HG03439 (cell line): ENCODE measurements at regions not wholly inside any gene's neighbourhood (a gene's known extent, or its start where the extent isn't known, plus 50 kb on each side); places are given as distances from the start of the nearest gene placed in this dataset.

ENCODE experiments used
- ATAC-seq: cut with Tn5 transposase; IDR thresholded peaks from one replicate; pipeline ENCODE4 v1.9.1; 2021; ENCODE audit warnings: mild to moderate bottlenecking, moderate library complexity; ENCODE audit not compliant: unreplicated experiment

GRCh38 chr3:27861046-27862036 lies 139.2 kb upstream of the EOMES start:
- no peak for ATAC-seq

GRCh38 chr3:27865731-27866130 lies 143.6 kb upstream of the EOMES start:
- ATAC-seq, result no peak

DNA sequence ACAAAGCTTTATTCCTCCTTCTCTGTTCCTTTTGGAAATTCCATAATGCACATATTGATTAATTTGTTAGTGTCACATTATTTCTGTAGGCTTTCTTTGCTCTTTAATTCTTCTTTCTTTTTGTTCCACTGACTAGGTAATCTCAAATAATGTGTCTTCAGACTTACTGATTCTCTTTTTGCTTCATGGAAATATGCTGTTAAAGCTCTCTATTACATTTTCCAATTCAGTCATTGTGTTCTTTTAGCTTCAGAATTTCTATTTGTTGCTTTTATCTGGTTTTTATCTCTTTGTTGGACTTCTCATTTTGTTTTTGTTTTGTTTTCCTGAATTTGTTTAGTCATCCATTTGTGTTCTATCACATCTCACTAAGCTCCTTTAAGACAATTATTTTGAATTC lies 147.0 kb upstream of the EOMES start:
- no peak for ATAC-seq

DNA sequence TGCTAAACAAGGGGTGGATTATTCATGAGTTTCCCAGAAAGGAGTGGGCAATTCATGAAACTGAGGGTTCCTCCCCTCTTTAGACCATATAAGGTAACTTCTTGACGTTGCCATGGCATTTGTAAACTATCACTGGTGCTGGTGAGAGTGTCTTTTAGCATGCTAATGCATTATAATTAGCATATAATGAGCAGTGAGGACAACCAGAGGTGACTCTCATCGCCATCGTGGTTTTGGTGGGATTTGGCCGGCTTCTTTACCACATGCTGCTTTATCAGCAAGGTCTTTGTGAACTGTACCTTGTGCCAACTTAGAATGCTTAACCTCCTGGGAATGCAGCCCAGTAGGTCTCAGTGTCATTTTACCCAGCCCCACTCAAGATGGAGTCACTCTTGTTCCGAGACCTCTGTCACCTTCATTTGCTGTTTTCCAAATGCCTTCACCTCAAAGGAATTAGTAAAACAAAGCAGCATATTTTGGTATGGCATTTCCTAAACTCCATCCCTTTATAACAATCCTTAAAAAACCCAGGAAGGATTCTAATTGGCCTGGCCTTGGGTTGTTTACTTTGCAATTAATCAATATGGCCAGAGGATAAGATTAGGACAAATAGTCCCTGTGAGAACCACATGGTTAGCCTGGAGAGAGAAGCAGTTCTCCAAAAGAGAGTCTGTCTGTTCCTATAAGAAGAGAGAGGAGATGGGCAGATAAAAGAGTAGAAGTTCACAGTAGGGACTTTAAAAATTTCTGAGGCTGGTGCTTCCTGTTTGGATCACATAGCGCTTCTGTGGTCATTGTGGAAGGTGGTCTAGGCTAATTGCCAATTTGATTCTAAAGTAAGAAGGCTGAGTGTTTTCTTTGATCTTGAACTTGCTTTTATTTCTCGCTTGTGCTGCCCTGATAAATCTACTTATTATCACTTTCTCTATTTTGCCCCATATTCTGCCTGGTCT lies 155.2 kb upstream of the EOMES start:
- ATAC-seq, result no peak

DNA sequence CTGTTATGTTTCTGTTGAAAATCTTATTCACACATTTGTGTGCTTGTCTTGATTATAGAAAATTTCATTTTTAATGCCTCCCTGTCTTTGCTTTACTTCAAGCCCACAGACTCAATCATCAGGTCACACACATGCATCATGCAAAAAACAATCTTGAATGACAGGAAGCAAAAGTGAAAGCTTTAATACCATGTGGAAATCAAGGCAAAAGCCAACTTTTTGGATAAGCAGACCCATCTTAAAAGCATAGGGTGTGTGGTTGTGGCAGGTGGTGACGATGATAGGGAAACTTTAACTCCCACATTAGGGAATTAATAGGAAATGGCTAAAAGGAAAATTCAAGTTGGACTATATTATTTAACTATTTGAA lies 155.9 kb upstream of the EOMES start:
- ATAC-seq, result no peak

GRCh38 chr3:27880969-27881892 lies 159.1 kb upstream of the EOMES start:
- no peak for ATAC-seq

- ATAC-seq, result no peak
Observed at GRCh38 chr3:27883266-27883665, 161.1 kb upstream of the EOMES start.

DNA sequence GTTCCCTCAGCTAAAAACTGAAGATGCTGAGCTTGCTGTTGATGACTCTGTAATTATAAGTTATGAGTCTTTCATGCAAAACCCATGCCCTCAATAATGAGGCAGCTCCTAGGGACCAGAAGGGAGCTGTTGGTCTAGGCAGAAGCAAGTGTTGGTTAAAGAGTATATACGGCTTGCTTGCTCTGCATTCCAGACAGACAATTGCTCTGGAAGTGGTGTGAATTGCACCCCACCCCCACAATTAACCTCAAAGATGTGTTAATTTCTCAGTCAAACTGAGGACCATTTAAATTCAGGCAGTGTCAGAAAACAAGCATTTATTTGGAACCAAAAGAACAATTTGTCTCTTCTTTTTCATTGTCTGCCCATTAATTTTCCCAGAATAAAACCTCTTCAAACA lies 163.5 kb upstream of the EOMES start:
- ATAC-seq, result no peak

DNA sequence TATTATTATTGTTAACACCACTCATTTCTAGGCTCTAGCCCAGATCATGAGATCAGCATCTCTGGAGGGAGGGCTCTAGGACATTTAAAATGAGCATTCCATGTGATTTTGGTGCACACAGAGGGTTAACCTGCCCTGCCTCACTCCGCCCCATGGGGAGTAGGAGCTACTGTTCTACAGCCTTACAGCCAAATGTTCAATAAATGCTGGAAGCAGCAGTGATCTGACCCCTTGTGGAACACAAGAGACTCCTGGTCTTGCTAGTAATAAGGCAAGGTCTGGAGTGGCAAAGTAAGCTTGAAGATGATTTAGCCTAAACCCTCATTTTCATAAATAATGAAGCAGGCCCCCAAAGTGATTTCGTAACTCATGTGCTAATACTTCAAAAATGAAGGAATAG lies 166.4 kb upstream of the EOMES start:
- ATAC-seq, result no peak

DNA sequence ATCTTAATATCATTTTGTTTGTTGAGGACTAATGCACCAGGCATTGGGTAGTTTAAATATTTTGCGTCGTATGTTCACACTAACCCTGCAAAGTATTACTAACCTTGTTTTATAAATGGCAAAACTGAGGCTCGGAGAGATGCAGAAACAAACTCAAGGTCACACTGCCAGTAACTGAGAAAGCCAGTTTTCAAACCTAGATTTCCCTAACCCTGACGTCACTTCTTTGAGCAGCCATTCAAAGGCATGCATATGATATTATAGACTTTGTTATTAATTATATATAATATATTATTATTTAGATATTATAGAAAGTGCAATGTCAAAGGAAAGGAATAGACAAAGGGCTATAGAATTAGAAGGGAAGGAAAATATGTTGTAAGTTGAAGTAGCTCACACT lies 167.6 kb upstream of the EOMES start:
- no peak for ATAC-seq

DNA sequence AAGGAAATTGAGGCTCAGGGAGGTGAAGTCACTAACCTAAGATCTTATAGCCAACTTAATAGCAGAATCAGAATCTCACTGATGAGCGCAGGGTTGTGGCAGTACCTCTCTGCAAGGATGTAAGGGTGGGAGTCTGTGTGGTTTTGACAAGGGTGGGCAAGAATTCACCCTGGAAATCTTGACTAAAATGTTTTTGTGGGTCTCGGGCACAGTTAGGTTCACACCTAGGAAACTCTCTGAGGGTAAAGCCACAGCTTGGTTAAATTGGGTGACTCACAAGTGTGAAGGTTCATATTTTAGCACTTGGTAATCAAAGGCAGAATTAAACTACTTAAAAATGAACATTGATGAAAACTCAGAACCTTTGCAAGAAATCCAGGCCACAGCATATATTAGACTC lies 178.2 kb upstream of the EOMES start:
- ATAC-seq, result no peak

DNA sequence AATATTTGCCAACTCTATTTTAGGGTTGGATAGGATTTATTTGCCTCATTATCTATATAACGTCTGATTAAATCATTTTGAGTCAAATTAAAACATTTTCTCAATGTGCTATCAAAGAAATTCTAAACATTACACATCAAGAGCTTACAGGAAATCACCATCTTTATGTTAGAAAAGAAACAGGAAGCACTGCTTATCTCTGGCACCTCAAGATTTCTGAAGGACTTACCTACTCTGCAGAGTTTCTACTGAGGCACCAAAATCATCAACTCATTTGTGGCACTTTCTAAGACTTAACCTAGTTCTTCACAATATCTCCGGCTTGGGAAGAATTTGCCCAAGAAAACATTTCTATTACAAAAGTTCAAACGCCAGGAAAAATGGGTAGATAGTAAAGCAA lies 181.3 kb upstream of the EOMES start:
- ATAC-seq, result no peak

DNA sequence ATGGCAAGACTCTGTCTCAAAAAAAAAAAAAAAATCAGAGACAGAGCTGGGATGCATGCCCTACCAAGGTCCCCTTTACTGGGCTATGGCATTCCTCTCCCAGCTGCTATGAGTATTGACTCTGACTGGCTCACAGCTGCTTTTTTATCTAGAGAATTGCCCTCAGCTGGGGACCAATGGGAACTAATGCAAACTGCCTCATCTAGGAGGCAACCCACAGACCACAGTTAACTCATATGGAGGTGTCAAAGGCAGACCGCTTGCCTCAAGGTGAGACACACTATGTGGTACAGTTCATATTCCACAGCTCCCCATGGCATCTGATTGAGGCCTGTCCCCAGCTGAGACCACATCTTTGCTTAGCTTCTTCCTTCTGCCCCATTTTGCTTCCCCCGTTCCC lies 183.5 kb upstream of the EOMES start:
- no peak for ATAC-seq

DNA sequence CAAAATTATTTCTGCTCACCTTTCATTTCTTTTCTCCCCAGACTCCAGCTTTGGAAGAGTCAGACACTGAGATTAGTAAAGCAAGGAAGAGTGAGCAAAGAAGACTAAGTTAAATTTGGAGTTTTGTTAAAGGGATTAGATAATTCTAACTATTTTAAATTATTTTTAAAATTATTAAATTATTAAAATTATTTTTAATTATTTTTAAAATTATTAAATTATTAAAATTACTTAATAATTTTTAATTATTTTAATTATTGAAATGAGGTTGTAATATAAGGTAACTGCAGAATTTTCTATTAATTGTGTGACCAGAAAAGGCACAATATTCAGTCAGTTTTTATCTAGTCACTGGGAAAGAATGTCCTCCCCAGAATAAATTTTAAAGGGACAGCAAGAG lies 185.0 kb upstream of the EOMES start:
- no peak for ATAC-seq

DNA sequence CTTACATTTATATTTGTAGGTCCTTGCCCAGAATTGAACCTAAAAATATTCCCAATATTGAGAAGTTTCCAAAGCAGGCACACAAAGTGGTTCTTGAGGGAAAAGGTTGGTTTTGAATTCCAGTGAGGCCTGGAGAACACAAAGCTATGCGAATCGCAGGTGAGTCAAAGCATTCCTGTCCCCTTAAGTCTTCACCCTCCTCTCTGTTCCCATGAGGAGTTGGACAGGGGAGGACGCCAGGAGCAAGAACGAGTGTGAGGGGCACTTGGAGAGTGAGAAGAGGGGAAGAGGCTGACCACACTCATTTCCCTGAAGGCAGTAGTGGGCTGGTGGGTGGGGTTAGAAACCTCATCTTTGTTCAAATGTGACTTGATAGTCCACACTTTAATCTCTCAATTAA lies 185.8 kb upstream of the EOMES start:
- no peak for ATAC-seq

- ATAC-seq, result no peak
Observed at GRCh38 chr3:27910456-27910855, 188.3 kb upstream of the EOMES start.

DNA sequence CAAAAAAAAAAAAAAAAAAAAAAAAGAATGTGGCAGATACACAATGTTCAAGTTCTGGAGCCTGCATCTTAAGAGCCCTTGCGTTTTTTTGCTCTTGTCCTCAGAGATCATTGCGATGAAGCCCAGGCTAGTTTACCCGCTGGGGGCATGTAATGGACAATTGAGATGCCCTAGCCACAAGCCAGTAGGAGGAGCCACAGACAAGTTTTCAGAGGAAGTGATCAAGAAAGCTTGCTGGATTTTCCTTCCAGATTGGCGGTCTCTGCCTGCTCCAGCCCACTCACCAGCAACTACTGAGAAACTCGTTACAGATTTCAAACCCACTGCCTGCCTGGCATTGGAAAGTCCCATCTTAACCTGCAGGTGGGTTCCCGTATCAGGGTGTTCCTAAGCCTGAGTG lies 192.1 kb upstream of the EOMES start:
- no peak for ATAC-seq

GRCh38 chr3:27923349-27924068 lies 201.4 kb upstream of the EOMES start:
- ATAC-seq, result no peak

DNA sequence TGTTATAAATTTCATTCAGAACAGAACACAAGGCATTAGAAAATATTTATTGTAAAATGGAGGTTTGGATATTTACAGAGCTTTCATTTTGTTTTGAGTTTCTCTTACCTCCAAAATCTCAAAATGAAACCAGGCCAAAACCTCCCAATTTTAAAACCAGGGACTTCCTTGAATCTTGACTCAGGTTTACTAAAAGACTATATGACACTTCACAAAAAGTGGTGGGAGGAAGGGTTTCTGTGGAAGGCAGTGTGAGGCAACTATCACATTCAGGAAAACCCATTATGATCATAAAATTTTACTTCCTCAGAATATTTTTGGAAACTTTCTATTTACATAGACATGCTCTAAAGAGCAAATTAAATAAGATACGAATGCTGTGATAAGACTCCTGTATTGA lies 205.8 kb upstream of the EOMES start:
- no peak for ATAC-seq

GRCh38 chr3:27930052-27930602 lies 208.0 kb upstream of the EOMES start:
- ATAC-seq, result no peak
